ENCODE measurements at regions not wholly inside any gene's neighbourhood (a gene's known extent, or its start where the extent isn't known, plus 50 kb on each side); places are given as distances from the start of the nearest gene placed in this dataset.
A peak's percentile ranks its signal among the peaks of the same experiment; 100 is the strongest.

DNA sequence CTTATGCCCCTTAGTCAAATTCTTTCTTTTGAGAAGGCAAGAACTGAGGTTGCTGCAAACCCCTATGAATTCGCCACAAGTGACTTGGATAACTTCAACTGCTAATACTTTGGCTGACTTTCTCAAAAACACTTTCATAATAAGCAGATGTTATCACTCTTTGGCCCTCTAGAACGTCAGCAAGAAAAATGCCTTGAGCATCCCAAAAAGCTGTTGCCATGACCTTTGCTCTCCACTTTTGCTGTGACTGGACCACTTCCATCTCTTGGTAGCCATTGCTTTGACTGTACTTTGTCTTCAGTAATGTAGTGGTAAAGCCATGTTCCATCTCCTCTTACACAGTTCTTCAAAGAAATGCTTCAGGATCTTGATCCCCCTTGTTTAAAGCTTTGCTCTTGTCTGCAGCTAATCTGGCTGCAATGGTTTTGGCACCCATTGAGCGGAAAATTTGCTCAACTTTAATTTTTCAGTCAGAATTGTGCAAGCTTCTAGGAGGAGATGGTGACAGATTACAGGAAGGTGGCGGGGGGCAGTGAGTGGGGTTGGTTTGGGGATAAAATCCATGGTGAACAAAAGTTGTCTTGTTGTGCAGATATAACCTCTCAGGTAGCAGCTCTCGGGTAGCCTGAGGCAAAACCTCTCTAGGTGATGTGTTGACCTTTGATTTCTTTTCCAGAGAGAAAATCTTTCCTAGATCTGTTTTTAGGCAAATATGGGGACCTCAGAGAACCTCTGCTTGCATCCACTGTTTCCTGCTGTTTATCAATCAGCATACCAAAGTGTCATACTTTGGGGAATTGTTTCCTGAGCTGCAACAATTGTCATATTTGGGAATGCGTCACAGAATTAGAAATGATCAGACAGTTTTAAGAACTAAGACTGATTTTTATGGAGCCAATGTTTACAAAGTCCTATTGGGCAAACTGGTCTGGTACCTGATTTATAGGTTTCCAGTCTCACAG lies 83.6 kb downstream of the CCR1 start:
- H3K27ac ChIP-seq (ENCODE audit: extremely low read depth, low read depth, low read length), result no peak overlapping the region
- H4K20me1 ChIP-seq (replicated peaks; ENCODE audit: control insufficient read depth, insufficient read depth, low read length), result no peaks in the 10 kb centered on the region
- no peak overlapping the region for H3K9ac ChIP-seq (ENCODE audit: insufficient read depth in 1 of 2, low read depth in 2 of 2, low read length in 2 of 2)
- no peaks in the 10 kb centered on the region for H3K9me3 ChIP-seq (replicated peaks; ENCODE audit: control insufficient read depth, insufficient read depth, low read depth, low read length)
- H3K27me3 ChIP-seq (ENCODE audit: control insufficient read depth in 2 of 2, insufficient read depth in 2 of 2, low read length in 2 of 2), result no peaks in the 10 kb centered on the region; a peak in 1 of 5 replicates
- in situ Hi-C loops (cut with MboI), result no loop called here
- no peak overlapping the region for H3K4me3 ChIP-seq
- ATAC-seq (no peak), DNase-seq (ENCODE audit: extremely low read depth in 1 of 4, low spot score in 3 of 4) (no peak), FAIRE-seq (peak; percentile 26)
- no peak overlapping the region for H3K4me2 ChIP-seq (ENCODE audit: insufficient read depth, low read length)
- H3K9me1 ChIP-seq (ENCODE audit: control insufficient read depth, insufficient read depth, low read length), result no peaks in the 10 kb centered on the region
- ChIA-PET CTCF (ENCODE audit: low intra/inter-chr PET ratio) (no interaction called here), POLR2A (interaction anchor here (0.8 kb wide), 1 partner anchor 9 kb away, joined by 3 read pairs; no protein-coding TSS in a partner anchor)
- no peaks in the 10 kb centered on the region for H3K4me1 ChIP-seq (replicated peaks in 1 of 2; ENCODE audit: control insufficient read depth in 2 of 2, insufficient read depth in 2 of 2, low read length in 2 of 2)
- no peaks in the 10 kb centered on the region for H3K79me2 ChIP-seq (ENCODE audit: control insufficient read depth, insufficient read depth, low read length)
- H3K36me3 ChIP-seq (ENCODE audit: control insufficient read depth, insufficient read depth, low read length), result no peaks in the 10 kb centered on the region
- WGBS (ENCODE audit: insufficient coverage, low coverage, missing lambda C conversion rate), result 2% methylated on average over 6 of the region's 6 CpGs
- intact Hi-C loops (cut with micrococcal nuclease), result no loop called here
- BruUV-seq (replicated peaks), result no TSS peak
- TF ChIP-seq DPF2 (IDR thresholded peaks at IDR 0.05), result no peak
- no peak for TF ChIP-seq MTF1 (CRISPR knock-in tag; IDR thresholded peaks at IDR 0.05; ENCODE audit: borderline replicate concordance)
- TF ChIP-seq EWSR1 (IDR thresholded peaks at IDR 0.05; ENCODE audit: borderline replicate concordance, low read depth, partially characterized antibody), result no peak
- TF ChIP-seq DDX20 (tag; IDR thresholded peaks at IDR 0.05; ENCODE audit: low read depth), result no peak
- no peak for TF ChIP-seq ZNF23 (CRISPR knock-in tag; IDR thresholded peaks at IDR 0.05)
- TF ChIP-seq ZNF124 (CRISPR knock-in tag; IDR thresholded peaks at IDR 0.05), result no peak
- TF ChIP-seq CHD1 (IDR thresholded peaks at IDR 0.05; ENCODE audit: low read length), result no peak
- no peak overlapping the region for H2AFZ ChIP-seq (ENCODE audit: low read depth, low read length)
